Dermis blood vessel endothelial cell (primary cell): ENCODE measurements at regions not wholly inside any gene's neighbourhood (a gene's known extent, or its start where the extent isn't known, plus 50 kb on each side); places are given as distances from the start of the nearest gene placed in this dataset.

Source experiments
- DNase-seq: peaks from one replicate; pipeline ENCODE4 v3.0.0; 2010

DNA sequence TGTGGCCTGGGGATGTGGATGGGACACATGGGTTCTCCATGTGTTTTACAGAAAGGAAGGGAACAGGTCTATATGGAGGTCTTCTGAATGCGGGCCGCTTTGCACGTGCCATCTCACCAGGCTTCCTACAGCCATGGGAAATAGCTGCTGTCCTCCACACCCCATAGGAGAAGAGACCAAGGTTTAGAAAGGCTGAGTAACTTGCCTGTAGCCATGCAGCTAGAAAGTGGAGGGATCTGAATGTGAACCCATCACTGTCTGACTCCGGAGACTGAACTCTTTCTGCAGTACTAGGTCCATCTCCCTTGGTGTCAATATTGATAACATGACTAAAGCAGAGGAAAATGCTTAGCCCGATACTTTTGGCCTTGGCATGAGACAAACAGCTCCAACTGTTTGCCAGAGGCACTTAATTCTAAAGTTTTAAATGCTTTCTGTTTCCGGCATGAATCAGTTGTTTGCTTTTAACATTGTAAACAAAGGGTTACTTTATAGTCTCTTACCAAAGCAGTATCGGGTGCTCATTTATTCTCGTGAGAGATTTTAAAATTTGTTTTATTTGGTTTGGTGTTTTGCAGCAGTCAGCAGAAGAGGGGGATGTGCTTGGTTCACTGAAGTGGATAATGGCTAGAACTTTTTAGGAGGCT lies 64.8 kb upstream of the LOXL4 start:
- no peak for DNase-seq

DNA sequence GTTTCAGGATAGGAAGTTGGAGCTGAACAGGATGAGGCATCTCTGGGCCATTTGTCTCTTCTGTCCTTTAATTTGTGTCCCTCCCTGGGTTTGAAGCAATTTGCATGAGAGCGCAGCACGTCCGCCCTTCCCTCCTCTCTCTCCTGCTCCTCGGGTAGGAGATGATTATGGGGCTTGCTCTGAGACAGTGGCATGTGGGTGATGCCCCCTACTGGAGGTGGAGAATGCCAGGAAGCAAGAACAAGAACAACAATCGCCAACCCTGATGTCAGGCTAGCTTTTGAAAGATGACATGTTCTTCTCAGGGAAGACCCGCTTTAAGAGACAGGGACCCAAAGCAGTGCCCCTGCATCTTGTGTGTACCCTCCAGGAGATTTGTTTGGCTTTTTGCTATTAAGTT lies 63.9 kb upstream of the LOXL4 start:
- peak; percentile 53 for DNase-seq

DNA sequence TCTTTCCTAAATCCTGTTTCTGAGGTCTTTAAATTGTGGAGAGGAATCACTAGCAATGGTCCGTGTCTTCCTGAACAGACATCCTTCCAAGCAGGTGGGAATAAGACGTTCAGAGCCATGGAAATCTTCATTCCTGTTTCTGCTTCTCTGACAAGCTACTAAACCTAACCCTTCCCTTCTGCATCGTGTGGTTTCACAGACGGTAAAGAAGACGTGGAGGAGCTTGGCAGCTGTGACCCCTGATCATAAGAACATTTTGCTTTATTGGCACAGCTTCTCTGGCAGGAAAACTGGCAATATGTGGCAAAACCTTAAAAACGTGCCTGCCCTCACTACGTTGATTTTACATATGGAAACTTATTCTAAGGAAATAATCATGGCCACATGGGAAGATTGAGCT lies 63.0 kb upstream of the LOXL4 start:
- no peak for DNase-seq

DNA sequence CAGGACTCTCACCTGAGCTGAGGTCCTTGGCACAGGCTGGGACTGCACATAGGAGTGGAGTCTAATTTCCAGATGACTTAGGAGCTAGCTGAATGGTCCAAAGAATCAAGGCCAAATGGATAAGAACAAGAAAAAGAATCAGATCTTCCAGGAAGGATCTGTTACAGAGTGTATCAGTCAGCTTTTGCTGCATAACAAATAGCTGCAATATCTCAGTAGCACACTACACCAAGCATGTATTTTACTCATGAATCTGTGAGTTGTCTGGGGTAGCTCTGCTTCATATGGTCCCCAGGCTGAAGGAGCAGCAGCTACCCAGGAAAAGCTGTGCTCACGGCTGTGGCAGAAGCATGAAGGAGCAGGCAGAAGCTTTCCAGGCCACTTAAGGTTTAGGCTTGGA lies 60.6 kb upstream of the LOXL4 start:
- DNase-seq, result no peak

DNA sequence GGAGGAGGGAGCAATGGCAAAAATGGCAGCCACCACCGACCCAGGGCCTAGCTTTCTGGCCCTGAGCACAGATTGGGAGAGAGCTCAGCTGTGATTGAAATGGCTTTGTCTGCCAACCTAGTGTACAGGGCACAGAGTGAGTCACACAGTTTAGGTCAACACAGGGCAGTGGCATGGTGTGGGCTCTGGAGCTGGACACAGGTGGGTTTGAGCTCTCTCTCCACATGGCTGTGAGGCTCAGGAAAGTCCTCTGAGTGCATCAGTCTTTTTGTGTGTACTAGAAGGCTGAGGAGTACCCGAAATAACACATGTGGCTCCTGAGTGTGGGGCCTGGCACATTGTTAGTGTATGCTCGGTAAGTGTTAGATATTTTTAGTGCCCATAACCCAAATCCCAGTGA lies 60.2 kb upstream of the LOXL4 start:
- DNase-seq, result no peak

- DNase-seq, result no peak
These were observed 58.6 kb upstream of the LOXL4 start for GRCh38 chr10:98326621-98327027.

- peak; percentile 44 for DNase-seq
These were observed 55.5 kb upstream of the LOXL4 start for GRCh38 chr10:98323221-98324164.

- no peak for DNase-seq
These were observed 53.3 kb upstream of the LOXL4 start for GRCh38 chr10:98321186-98321780.

DNA sequence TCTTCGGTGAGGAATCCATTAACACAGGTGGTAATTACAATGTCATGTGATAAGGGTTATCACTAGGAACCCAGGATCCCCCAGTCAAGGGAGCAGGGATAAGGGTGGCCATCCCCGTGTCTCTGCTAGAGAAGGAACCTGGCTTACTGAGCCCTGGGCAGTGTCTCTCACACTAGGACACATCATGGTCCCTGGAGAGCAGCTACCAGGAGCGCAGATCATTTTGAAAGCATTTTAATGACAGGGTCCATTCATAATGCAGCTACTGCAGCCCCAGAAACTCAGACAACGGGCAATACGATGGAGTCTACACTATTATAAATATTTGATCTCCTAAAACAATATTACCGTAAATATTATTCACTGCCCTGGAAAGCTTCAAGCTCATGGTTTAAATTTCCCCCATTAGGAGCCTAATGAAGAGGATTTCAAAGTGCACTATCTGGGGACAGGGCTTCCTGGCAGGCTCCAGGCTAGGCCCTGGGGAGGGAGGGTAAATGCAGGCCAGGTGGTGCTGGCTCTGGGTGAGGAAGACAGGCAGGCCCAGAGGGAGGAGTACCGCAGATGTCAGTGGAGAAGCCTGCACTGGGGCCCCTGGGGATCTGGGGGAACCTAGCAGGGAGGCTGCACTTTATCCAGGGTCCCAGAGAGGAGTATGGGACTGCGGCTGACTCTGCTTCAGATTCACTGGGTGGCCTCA lies 52.6 kb upstream of the LOXL4 start:
- no peak for DNase-seq

DNA sequence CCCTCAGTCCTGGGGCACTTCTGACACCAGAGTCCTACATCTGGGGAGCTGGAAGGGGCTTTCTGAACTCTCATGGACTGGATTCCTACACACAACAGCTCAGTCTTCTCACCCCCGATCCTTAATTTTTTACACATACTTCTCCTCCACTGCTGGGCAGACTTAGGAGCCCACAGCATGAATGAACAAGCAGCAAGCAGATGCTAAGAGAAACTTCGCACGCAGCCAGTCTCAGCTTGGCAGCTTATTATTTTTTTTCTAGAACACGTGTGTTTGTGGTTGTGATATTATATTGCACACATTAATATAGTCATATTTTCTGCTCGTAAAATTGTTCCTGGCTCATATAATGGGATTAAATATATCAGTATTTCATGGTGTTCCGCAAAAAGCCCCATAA lies 50.9 kb upstream of the LOXL4 start:
- DNase-seq, result no peak
